ENCODE measurements at regions not wholly inside any gene's neighbourhood (a gene's known extent, or its start where the extent isn't known, plus 50 kb on each side); places are given as distances from the start of the nearest gene placed in this dataset.
"Not testable (repeated sequence)": the region's sequence is repeated elsewhere in the genome, so short reads cannot be mapped to it uniquely, and the experiment has no call there.

GRCh38 chr12:60209521-60209920 is 613.7 kb downstream of the SLC16A7 start:
- no peak overlapping the region for H3K27ac ChIP-seq
- DNase-seq: no peak
- H3K9me3 ChIP-seq (ENCODE audit: severe bottlenecking): no peaks in the 10 kb centered on the region
- no peak for TF ChIP-seq CTCF (IDR thresholded peaks at IDR 0.05; ENCODE audit: low read depth, low read length)
- no peaks in the 10 kb centered on the region for H3K36me3 ChIP-seq
- no peaks in the 10 kb centered on the region for H3K27me3 ChIP-seq (ENCODE audit: insufficient read depth, low read depth, severe bottlenecking)
- H3K4me3 ChIP-seq (ENCODE audit: low read depth, low read length): no peak overlapping the region

- no peak for DNase-seq
- H3K27ac ChIP-seq: no peak overlapping the region
- TF ChIP-seq CTCF (IDR thresholded peaks at IDR 0.05; ENCODE audit: low read depth, low read length): no peak
These were observed 614.1 kb downstream of the SLC16A7 start for GRCh38 chr12:60209933-60210332.

GRCh38 chr12:60210756-60211155 is 614.9 kb downstream of the SLC16A7 start:
- H3K27ac ChIP-seq: no peak overlapping the region
- no peaks in the 10 kb centered on the region for H3K9me3 ChIP-seq (ENCODE audit: severe bottlenecking)
- no peaks in the 10 kb centered on the region for H3K27me3 ChIP-seq (ENCODE audit: insufficient read depth, low read depth, severe bottlenecking)
- no peak for TF ChIP-seq CTCF (IDR thresholded peaks at IDR 0.05; ENCODE audit: low read depth, low read length)
- DNase-seq: no peak
- H3K36me3 ChIP-seq: no peaks in the 10 kb centered on the region
- no peak overlapping the region for H3K4me3 ChIP-seq (ENCODE audit: low read depth, low read length)

More at GRCh38 chr12:60209933-60210332, 614.1 kb downstream of the SLC16A7 start:
- Histone ChIP-seq H3K4me3 (ENCODE audit: low read depth, low read length) (no peak overlapping the region), H3K36me3 (no peaks in the 10 kb centered on the region), H3K27me3 (ENCODE audit: insufficient read depth, low read depth, severe bottlenecking) (no peaks in the 10 kb centered on the region), H3K9me3 (ENCODE audit: severe bottlenecking) (no peaks in the 10 kb centered on the region)

GRCh38 chr12:60211244-60211643 is 615.4 kb downstream of the SLC16A7 start:
- Histone ChIP-seq H3K27ac (no peak overlapping the region), H3K36me3 (no peaks in the 10 kb centered on the region), H3K27me3 (ENCODE audit: insufficient read depth, low read depth, severe bottlenecking) (no peaks in the 10 kb centered on the region), H3K9me3 (ENCODE audit: severe bottlenecking) (no peaks in the 10 kb centered on the region), H3K4me3 (ENCODE audit: low read depth, low read length) (no peak overlapping the region)
- no peak for DNase-seq
- TF ChIP-seq CTCF (IDR thresholded peaks at IDR 0.05; ENCODE audit: low read depth, low read length): no peak

- no peak for DNase-seq
- no peak for TF ChIP-seq CTCF (IDR thresholded peaks at IDR 0.05; ENCODE audit: low read depth, low read length)
- Histone ChIP-seq H3K27ac (no peak overlapping the region), H3K36me3 (no peaks in the 10 kb centered on the region), H3K4me3 (ENCODE audit: low read depth, low read length) (no peak overlapping the region), H3K9me3 (ENCODE audit: severe bottlenecking) (no peaks in the 10 kb centered on the region), H3K27me3 (ENCODE audit: insufficient read depth, low read depth, severe bottlenecking) (no peaks in the 10 kb centered on the region)
These were observed 616.6 kb downstream of the SLC16A7 start for GRCh38 chr12:60212159-60213000.

- not testable (repeated sequence) for H3K4me3 ChIP-seq (ENCODE audit: low read depth, low read length); DNase-seq; H3K9me3 ChIP-seq (ENCODE audit: severe bottlenecking); H3K27ac ChIP-seq; H3K27me3 ChIP-seq (ENCODE audit: insufficient read depth, low read depth, severe bottlenecking); H3K36me3 ChIP-seq
These were observed 617.4 kb downstream of the SLC16A7 start for GRCh38 chr12:60213272-60213671.

All from WERI-Rb-1 (cell line).